Right lobe of liver (tissue), 6 donors: ENCODE measurements at regions not wholly inside any gene's neighbourhood (a gene's known extent, or its start where the extent isn't known, plus 50 kb on each side); places are given as distances from the start of the nearest gene placed in this dataset.

Experiments used
- ATAC-seq, 4 donors: fragments of 200-7000 bp; cut with Tn5 transposase; one replicate each; pipeline ENCODE4 v1.9.1; 2020; ENCODE audit warnings: mild to moderate bottlenecking in 4 of 4, moderate library complexity in 4 of 4
- DNase-seq, 3 donors: peaks; one replicate each; pipeline ENCODE4 v3.0.0-alpha.2; 2020
- H3K27ac ChIP-seq, 3 donors: fragments of 200-600 bp; one replicate each; pipeline ENCODE4 v1.8.0; 2022
- H3K27me3 ChIP-seq, 2 donors: fragments of 200-600 bp; one replicate each; pipeline ENCODE4 v1.8.0; 2022
- H3K36me3 ChIP-seq, 4 donors: fragments of 200-600 bp; sonication (generic) in 1 of 4; one replicate each; pipeline versions ENCODE4 v1.5.1 to v1.8.0; 2017 to 2022; ENCODE audit warnings: control low read depth in 1 of 4
- H3K4me1 ChIP-seq, 4 donors: fragments of 200-600 bp; sonication (generic) in 1 of 4; one replicate each; pipeline versions ENCODE4 v1.5.1 to v1.8.0; 2017 to 2022; ENCODE audit warnings: control low read depth in 1 of 4
- H3K4me3 ChIP-seq, 3 donors: fragments of 200-600 bp; one replicate each; pipeline ENCODE4 v1.8.0; 2022
- H3K9me3 ChIP-seq, 4 donors: fragments of 200-600 bp; sonication (generic) in 1 of 4; one replicate each; pipeline versions ENCODE4 v1.5.1 to v1.8.0; 2017 to 2022; ENCODE audit warnings: control low read depth in 1 of 4
- CTCF ChIP-seq, 4 donors: fragments of 200-600 bp in 3 of 4; fragments of 450-650 bp in 1 of 4; IDR thresholded peaks; one replicate each; pipeline versions ENCODE4 v1.5.1 to v1.8.0; 2016 to 2022; ENCODE audit warnings: antibody characterized with exemption in 4 of 4, mild to moderate bottlenecking in 2 of 4
- POLR2A ChIP-seq: fragments of 450-650 bp; IDR thresholded peaks from one replicate; pipeline ENCODE4 v1.6.1; 2017; ENCODE audit warnings: antibody characterized with exemption, mild to moderate bottlenecking
- WGBS: methylation state at CpG from one replicate; pipeline ENCODE4 v1.1.6; 2018; ENCODE audit warnings: low coverage, low lambda C conversion rate; ENCODE audit not compliant: insufficient coverage; ENCODE audit errors: missing lambda C conversion rate; 5-methylcytosine and 5-hydroxymethylcytosine counted together
- intact Hi-C, 2 donors: fragments of 100-400 bp; cut with DNase I; formaldehyde crosslinking; loops; one replicate each; pipeline versions ENCODE4 v1.11.2 to v1.14.1; 2022
- donor health status: DM: no; HTN: yes; CAD: no.
- donor health status: DM: no; HTN: no; CAD: no.
- donor health status: DM: no; HTN: no; CAD: no.
- donor health status: DM: no; HTN: yes; CAD: no.
- donor health status: DM: no; HTN: yes; CAD: no.

DNA sequence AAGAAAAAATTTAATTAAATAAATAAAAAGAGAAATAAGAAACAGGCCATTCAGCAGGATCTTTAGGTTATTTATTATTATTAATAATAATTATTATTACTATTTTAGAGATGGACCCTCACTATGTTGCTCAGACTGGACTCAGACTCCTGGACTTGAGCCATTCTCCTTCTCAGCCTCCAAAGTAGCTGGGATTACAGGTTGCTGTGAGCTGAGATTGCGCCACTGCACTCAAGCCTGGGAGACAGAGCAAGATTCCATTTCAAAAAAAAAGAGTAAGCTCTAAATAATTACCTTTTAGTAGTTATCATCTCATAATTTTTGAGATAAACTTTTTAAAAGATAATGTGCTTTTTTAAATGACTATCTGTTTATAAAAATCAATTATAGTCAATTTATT, 1102.8 kb upstream of the GJE1 start:
- no peaks in the 10 kb centered on the region for H3K9me3 ChIP-seq
- intact Hi-C loops = no loop called here
- no peaks in the 10 kb centered on the region for H3K36me3 ChIP-seq
- no peak overlapping the region for H3K4me3 ChIP-seq
- DNase-seq (peak in 2 of 3 donors; percentile 52 to 61), ATAC-seq (peak in 3 of 4 donors; percentile 36 to 60 (median 49))
- H3K4me1 ChIP-seq = peaks cover 0 to 16% (median 7%) of the 10 kb centered on the region in 4 donors
- no peak overlapping the region for H3K27ac ChIP-seq
- TF ChIP-seq POLR2A (no peak), CTCF (IDR thresholded peaks at IDR 0.05) (no peak)
- H3K27me3 ChIP-seq = no peaks in the 10 kb centered on the region
- WGBS = 55% methylated on average over 1 of the region's 1 CpG

GRCh38 chr6:141028791-141029280, 1103.9 kb upstream of the GJE1 start:
- WGBS = 57% methylated on average over 2 of the region's 2 CpGs
- no peak for ATAC-seq
- no peak for DNase-seq
- TF ChIP-seq POLR2A (no peak), CTCF (IDR thresholded peaks at IDR 0.05) (no peak)
- Histone ChIP-seq H3K27me3 (no peaks in the 10 kb centered on the region), H3K36me3 (no peaks in the 10 kb centered on the region), H3K4me1 (peaks cover 0 to 16% (median 7%) of the 10 kb centered on the region in 4 donors), H3K9me3 (no peaks in the 10 kb centered on the region), H3K4me3 (no peak overlapping the region), H3K27ac (no peak overlapping the region)
- intact Hi-C loops = no loop called here

- Histone ChIP-seq H3K36me3 (no peaks in the 10 kb centered on the region), H3K4me1 (peaks cover 0 to 16% (median 7%) of the 10 kb centered on the region in 4 donors), H3K9me3 (no peaks in the 10 kb centered on the region), H3K27me3 (no peaks in the 10 kb centered on the region), H3K27ac (peak overlapping the region in 2 of 3 donors; percentile 44 to 57), H3K4me3 (no peak overlapping the region)
- peak; percentile 90 to 97 (median 93) for ATAC-seq
- 11% methylated on average over 1 of the region's 1 CpG for WGBS
- DNase-seq = peak in 1 of 3 donors; percentile 78
- intact Hi-C loops = no loop called here
- TF ChIP-seq CTCF (IDR thresholded peaks at IDR 0.05) (no peak), POLR2A (no peak)
These were observed 1106.2 kb upstream of the GJE1 start for GRCh38 chr6:141026504-141026903.

DNA sequence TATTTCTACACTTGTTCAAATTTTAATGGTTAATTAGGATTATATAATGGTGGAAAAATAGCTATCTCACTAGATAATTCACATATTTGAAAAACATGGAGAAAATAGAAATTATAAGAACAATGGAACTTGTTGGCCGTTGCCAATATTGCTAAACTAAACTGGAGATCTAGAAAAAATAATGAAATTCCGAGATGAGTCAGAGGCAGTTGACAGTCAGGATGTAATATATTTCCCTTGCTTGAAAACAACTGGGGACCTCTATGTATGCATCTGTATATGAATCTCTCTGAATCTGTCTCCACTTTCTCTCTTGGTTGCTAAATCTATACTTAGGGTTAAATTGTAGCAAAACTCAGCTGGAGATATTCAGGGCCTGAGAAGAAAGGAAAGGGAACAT, 1108.2 kb upstream of the GJE1 start:
- Histone ChIP-seq H3K4me3 (no peak overlapping the region), H3K27me3 (no peaks in the 10 kb centered on the region), H3K4me1 (peaks cover 0 to 16% (median 7%) of the 10 kb centered on the region in 4 donors), H3K27ac (no peak overlapping the region), H3K9me3 (no peaks in the 10 kb centered on the region), H3K36me3 (no peaks in the 10 kb centered on the region)
- DNase-seq (no peak), ATAC-seq (no peak)
- intact Hi-C loops = no loop called here
- TF ChIP-seq CTCF (IDR thresholded peaks at IDR 0.05) (no peak), POLR2A (no peak)
- 77% methylated on average over 2 of the region's 2 CpGs for WGBS

DNA sequence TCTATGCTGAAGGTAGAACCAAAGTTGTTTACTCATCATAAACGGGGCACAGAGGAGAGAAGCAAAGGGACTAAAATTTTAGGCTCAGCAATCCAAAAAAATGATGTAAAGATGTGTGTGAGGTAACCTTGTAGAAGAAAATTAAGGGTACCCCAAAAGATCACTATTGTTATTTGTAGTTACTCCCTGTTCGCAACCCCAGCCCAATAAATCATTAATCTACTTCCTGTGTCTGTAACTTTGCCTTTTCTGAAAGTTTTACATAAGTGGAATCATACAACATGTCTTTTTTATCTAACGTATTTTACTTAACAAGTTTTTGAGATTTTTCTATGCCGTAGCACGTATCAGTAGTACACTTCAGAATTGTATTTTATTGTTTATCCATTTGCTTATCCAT, 1114.8 kb upstream of the GJE1 start:
- WGBS = 85% methylated on average over 5 of the region's 5 CpGs
- Histone ChIP-seq H3K4me1 (no peaks in the 10 kb centered on the region), H3K27me3 (no peaks in the 10 kb centered on the region), H3K9me3 (no peaks in the 10 kb centered on the region), H3K36me3 (no peaks in the 10 kb centered on the region), H3K27ac (no peak overlapping the region), H3K4me3 (no peak overlapping the region)
- DNase-seq (no peak), ATAC-seq (no peak)
- intact Hi-C loops = no loop called here
- TF ChIP-seq POLR2A = no peak
- TF ChIP-seq CTCF (IDR thresholded peaks at IDR 0.05) = no peak
